ENCODE measurements at regions not wholly inside any gene's neighbourhood (a gene's known extent, or its start where the extent isn't known, plus 50 kb on each side); places are given as distances from the start of the nearest gene placed in this dataset.

DNA sequence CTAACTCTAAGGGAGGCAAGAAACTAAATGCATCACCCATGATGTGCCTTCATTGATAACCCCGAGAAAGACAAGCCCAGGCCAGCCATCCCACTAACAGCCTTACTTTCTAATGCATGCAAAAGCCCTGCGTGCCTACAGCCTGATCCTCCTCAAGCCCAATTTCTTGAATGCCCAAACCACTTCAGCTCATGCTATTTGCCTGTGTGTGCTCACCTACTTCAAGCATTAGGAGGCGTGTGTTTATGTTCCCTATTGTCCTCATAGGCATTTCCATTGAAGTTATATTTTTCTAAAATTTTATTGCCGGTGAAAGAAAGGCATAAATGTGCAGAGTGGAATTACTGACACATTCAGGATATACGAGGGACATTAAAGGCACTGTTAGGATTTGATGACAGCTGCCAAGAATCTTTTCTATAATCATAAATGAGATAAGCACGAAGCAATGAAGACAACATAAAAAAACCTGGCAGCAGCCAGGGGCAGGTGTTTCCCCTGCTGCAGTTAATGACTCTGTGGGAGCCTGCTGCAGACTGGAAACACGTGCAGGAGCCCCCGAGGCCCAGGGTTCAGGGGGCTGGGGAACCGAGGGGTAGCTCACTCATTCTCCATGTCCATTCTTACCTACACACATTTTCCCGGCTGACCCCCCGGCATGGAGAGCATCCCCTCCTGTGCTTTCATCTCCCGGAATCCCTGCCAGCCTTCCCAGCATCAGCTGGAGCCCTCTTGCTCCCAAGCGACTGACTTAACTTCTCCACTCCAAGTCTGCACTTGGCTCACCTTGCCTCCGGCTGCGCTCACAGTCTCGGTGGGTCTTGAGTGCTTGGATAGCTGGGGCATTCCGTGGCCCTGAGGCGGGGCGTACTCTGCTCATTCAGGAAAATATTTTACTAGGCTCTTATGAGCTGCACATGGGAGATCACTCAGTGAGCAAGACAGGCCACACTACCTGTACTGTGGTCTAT, 292.3 kb upstream of the SIX2 start:
- Histone ChIP-seq H3K27me3 (peaks cover 0 to 8% (median 0%) of the 10 kb centered on the region in 9 donors), H3K27ac (no peak overlapping the region), H3K4me1 (no peaks in the 10 kb centered on the region), H3K4me3 (no peak overlapping the region), H3K36me3 (no peaks in the 10 kb centered on the region), H3K9me3 (no peaks in the 10 kb centered on the region)
- TF ChIP-seq, protein P1, sequence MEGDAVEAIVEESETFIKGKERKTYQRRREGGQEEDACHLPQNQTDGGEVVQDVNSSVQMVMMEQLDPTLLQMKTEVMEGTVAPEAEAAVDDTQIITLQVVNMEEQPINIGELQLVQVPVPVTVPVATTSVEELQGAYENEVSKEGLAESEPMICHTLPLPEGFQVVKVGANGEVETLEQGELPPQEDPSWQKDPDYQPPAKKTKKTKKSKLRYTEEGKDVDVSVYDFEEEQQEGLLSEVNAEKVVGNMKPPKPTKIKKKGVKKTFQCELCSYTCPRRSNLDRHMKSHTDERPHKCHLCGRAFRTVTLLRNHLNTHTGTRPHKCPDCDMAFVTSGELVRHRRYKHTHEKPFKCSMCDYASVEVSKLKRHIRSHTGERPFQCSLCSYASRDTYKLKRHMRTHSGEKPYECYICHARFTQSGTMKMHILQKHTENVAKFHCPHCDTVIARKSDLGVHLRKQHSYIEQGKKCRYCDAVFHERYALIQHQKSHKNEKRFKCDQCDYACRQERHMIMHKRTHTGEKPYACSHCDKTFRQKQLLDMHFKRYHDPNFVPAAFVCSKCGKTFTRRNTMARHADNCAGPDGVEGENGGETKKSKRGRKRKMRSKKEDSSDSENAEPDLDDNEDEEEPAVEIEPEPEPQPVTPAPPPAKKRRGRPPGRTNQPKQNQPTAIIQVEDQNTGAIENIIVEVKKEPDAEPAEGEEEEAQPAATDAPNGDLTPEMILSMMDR (IDR thresholded peaks at IDR 0.05): no peak
- no peak for TF ChIP-seq POLR2A (IDR thresholded peaks at IDR 0.05)
- DNase-seq: no peak
- no peak for ATAC-seq
- 46 to 59% (median 55%) methylated on average over 19 of the region's 19 CpGs for WGBS, 4 donors
- intact Hi-C loops (cut with DNase I): no loop called here

DNA sequence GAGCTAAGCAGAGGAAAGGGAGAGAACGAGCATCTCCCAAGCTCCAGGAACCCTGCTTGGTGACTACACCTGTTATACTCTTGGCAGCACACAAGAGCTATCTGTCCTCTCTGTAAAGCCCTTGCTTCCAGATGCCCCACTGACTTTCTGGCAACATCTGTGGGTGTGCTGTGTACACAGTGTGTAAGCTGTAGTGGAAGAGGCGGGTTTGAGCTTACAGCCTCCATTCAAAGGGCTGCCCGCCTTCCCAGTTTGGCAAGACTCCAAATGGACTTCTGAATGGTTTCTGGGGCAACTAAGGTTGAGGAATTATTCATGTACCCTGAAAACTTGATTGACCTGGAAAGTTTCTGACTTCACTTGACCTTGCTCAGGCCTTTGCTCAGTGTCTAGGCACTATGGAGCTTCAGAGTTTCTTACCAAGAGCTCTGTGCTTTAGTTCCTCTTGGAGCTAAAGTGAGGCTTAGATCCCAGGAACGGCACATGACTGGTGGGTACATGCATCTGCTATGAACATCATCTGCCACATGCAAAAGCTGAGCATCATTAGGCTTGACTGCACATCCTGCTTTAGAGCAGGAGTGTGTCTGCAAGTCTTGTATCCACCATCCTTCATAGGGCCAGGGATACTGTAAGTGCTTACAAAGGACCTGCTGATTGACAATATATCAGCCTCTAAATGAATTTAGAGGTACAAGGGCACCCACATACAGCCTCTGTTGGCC, 290.9 kb upstream of the SIX2 start:
- peaks cover 0 to 6% (median 0%) of the 10 kb centered on the region in 9 donors for H3K27me3 ChIP-seq
- H3K36me3 ChIP-seq: no peaks in the 10 kb centered on the region
- no peak overlapping the region for H3K27ac ChIP-seq
- TF ChIP-seq, protein P1 (IDR thresholded peaks at IDR 0.05): no peak
- no peak for TF ChIP-seq POLR2A (IDR thresholded peaks at IDR 0.05)
- no peaks in the 10 kb centered on the region for H3K9me3 ChIP-seq
- H3K4me1 ChIP-seq: no peaks in the 10 kb centered on the region
- DNase-seq (no peak), ATAC-seq (no peak)
- WGBS, 4 donors: 86 to 98% (median 88%) methylated on average over 4 of the region's 4 CpGs
- intact Hi-C loops (cut with DNase I): no loop called here
- H3K4me3 ChIP-seq: no peak overlapping the region

DNA sequence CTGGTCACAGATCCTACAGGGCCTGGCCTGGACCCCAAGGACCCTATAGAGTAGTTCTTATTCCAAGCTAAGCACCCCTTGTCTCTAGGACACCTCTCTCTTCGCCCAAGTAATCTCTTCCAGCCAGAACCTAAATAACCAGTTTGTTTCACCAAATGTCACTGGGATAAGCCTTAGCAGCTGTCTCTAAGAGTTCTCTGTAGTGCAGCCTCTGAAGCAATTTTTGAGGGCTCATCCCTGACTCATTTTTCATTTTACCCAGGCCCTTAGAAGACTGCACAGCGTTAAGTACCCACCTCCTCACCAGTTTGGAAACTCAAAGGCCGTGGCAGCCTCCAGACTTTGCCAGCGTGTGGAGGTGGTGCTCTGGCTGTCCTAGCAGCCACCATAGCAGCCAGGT, 290.1 kb upstream of the SIX2 start:
- ATAC-seq (no peak), DNase-seq (no peak)
- H3K36me3 ChIP-seq: no peaks in the 10 kb centered on the region
- intact Hi-C loops (cut with DNase I): no loop called here
- no peak overlapping the region for H3K4me3 ChIP-seq
- TF ChIP-seq, protein P1 (IDR thresholded peaks at IDR 0.05): no peak
- TF ChIP-seq POLR2A (IDR thresholded peaks at IDR 0.05): no peak
- WGBS, 4 donors: 88 to 95% (median 90%) methylated on average over 4 of the region's 4 CpGs
- peaks cover 0 to 2% (median 0%) of the 10 kb centered on the region in 9 donors for H3K27me3 ChIP-seq
- H3K9me3 ChIP-seq: no peaks in the 10 kb centered on the region
- no peaks in the 10 kb centered on the region for H3K4me1 ChIP-seq
- no peak overlapping the region for H3K27ac ChIP-seq

DNA sequence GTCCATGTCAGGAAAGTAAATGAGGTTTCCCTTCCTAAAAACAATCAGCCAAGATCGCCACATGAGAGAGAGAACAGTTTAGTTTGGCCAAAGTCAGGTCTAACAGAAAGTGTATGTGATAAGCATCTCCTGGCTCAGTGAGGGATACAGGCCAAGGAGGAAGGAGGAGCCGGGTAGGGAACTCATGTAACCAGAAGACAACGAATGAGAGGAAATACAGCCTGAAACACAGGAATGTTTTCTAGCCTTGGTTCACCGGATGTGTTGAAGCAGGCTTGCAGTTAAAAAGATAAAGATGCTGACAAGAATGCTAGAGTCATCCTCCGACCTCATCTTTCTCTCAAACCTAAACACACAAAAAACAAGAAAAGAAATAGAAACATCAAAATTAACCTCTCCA, 283.9 kb upstream of the SIX2 start:
- H3K27me3 ChIP-seq: peaks cover 0 to 4% (median 0%) of the 10 kb centered on the region in 9 donors
- no peaks in the 10 kb centered on the region for H3K4me1 ChIP-seq
- no peak overlapping the region for H3K4me3 ChIP-seq
- no peak for DNase-seq
- no peaks in the 10 kb centered on the region for H3K36me3 ChIP-seq
- no peak overlapping the region for H3K27ac ChIP-seq
- no peak for TF ChIP-seq POLR2A (IDR thresholded peaks at IDR 0.05)
- TF ChIP-seq, protein P1 (IDR thresholded peaks at IDR 0.05): no peak
- WGBS, 4 donors: 35 to 46% (median 41%) methylated on average over 5 of the region's 5 CpGs
- H3K9me3 ChIP-seq: no peaks in the 10 kb centered on the region
- intact Hi-C loops (cut with DNase I): no loop called here
- no peak for ATAC-seq

Measured in heart left ventricle (tissue), 16 donors.